Left ventricle myocardium inferior (tissue), 1 donor: ENCODE measurements at regions not wholly inside any gene's neighbourhood (a gene's known extent, or its start where the extent isn't known, plus 50 kb on each side); places are given as distances from the start of the nearest gene placed in this dataset.

ENCODE experiments used
- DNase-seq: peaks from one replicate; pipeline ENCODE4 v3.0.0-alpha.2; 2020
- H3K27ac ChIP-seq: fragments of 200-600 bp; replicated peaks from 2 replicates; pipeline ENCODE4 v1.8.0; 2021
- H3K27me3 ChIP-seq: fragments of 200-600 bp; 2 replicates; pipeline ENCODE4 v1.8.0; 2021; ENCODE audit warnings: low read depth
- H3K36me3 ChIP-seq: fragments of 200-600 bp; 2 replicates; pipeline ENCODE4 v1.8.0; 2021
- H3K4me1 ChIP-seq: fragments of 200-600 bp; 2 replicates; pipeline ENCODE4 v1.8.0; 2021
- H3K4me3 ChIP-seq: fragments of 200-600 bp; 2 replicates; pipeline ENCODE4 v1.8.0; 2021; ENCODE audit warnings: mild to moderate bottlenecking, moderate library complexity
- H3K9me3 ChIP-seq: fragments of 200-600 bp; replicated peaks from 2 replicates; pipeline ENCODE4 v1.8.0; 2021
- CTCF ChIP-seq: fragments of 200-600 bp; IDR thresholded peaks from 2 replicates; pipeline ENCODE4 v1.8.0; 2021; ENCODE audit warnings: antibody characterized with exemption, mild to moderate bottlenecking, borderline replicate concordance
- intact Hi-C: fragments of 100-400 bp; cut with micrococcal nuclease; formaldehyde crosslinking; loops from one replicate; pipeline ENCODE4 v1.11.0; 2022
- donor health status: DM: no; HTN: yes; CAD: no; lungs with severe emphysema.

GRCh38 chr10:36621346-36621745 is 504.1 kb upstream of the ANKRD30A start:
- intact Hi-C loops = no loop called here
- H3K4me1 ChIP-seq = no peaks in the 10 kb centered on the region
- H3K27me3 ChIP-seq = no peaks in the 10 kb centered on the region
- H3K36me3 ChIP-seq = no peaks in the 10 kb centered on the region
- DNase-seq = no peak
- TF ChIP-seq CTCF = no peak
- H3K4me3 ChIP-seq = no peak overlapping the region
- H3K9me3 ChIP-seq = peaks cover 6% of the 10 kb centered on the region
- H3K27ac ChIP-seq = no peak overlapping the region

GRCh38 chr10:36612436-36612835 is 513.0 kb upstream of the ANKRD30A start:
- no peaks in the 10 kb centered on the region for H3K4me1 ChIP-seq
- intact Hi-C loops = no loop called here

GRCh38 chr10:36608866-36609265 is 516.5 kb upstream of the ANKRD30A start:
- no peaks in the 10 kb centered on the region for H3K9me3 ChIP-seq
- H3K36me3 ChIP-seq = no peaks in the 10 kb centered on the region
- H3K27me3 ChIP-seq = no peaks in the 10 kb centered on the region
- intact Hi-C loops = loop anchor here (5.0 kb wide), 1 partner anchor 87 kb away; no protein-coding TSS in a partner anchor
- no peak overlapping the region for H3K4me3 ChIP-seq
- DNase-seq = no peak
- no peaks in the 10 kb centered on the region for H3K4me1 ChIP-seq
- TF ChIP-seq CTCF = no peak
- no peak overlapping the region for H3K27ac ChIP-seq

More at GRCh38 chr10:36612436-36612835, 513.0 kb upstream of the ANKRD30A start:
- H3K27me3 ChIP-seq = no peaks in the 10 kb centered on the region
- no peak overlapping the region for H3K27ac ChIP-seq
- no peaks in the 10 kb centered on the region for H3K36me3 ChIP-seq
- TF ChIP-seq CTCF = no peak
- H3K4me3 ChIP-seq = no peak overlapping the region
- no peaks in the 10 kb centered on the region for H3K9me3 ChIP-seq
- DNase-seq = no peak

- H3K36me3 ChIP-seq = no peaks in the 10 kb centered on the region
- H3K4me3 ChIP-seq = no peak overlapping the region
- no peaks in the 10 kb centered on the region for H3K9me3 ChIP-seq
- TF ChIP-seq CTCF = no peak
- intact Hi-C loops = loop anchor here (5.0 kb wide), 1 partner anchor 86 kb away; no protein-coding TSS in a partner anchor
- H3K4me1 ChIP-seq = no peaks in the 10 kb centered on the region
- DNase-seq = no peak
- no peak overlapping the region for H3K27ac ChIP-seq
- H3K27me3 ChIP-seq = no peaks in the 10 kb centered on the region
Observed at GRCh38 chr10:36608251-36608650, 517.1 kb upstream of the ANKRD30A start.

- TF ChIP-seq CTCF = no peak
Observed at GRCh38 chr10:36606234-36606839, 519.1 kb upstream of the ANKRD30A start.

More at GRCh38 chr10:36606234-36606839, 519.1 kb upstream of the ANKRD30A start:
- Histone ChIP-seq H3K9me3 (no peaks in the 10 kb centered on the region), H3K4me3 (no peak overlapping the region), H3K36me3 (no peaks in the 10 kb centered on the region), H3K27me3 (no peaks in the 10 kb centered on the region), H3K4me1 (no peaks in the 10 kb centered on the region), H3K27ac (no peak overlapping the region)
- no peak for DNase-seq
- intact Hi-C loops = loop anchor here (5.0 kb wide), 1 partner anchor 84 kb away; no protein-coding TSS in a partner anchor
